Inflammatory macrophage (primary cell): ENCODE measurements at regions not wholly inside any gene's neighbourhood (a gene's known extent, or its start where the extent isn't known, plus 50 kb on each side); places are given as distances from the start of the nearest gene placed in this dataset.
"Not testable (repeated sequence)": the region's sequence is repeated elsewhere in the genome, so short reads cannot be mapped to it uniquely, and the experiment has no call there.

Source experiments
- DNase-seq, 2 donors: peaks; one replicate each; pipeline ENCODE4 v3.0.0-alpha.2; 2020 to 2022

GRCh38 chr6:167662075-167662880, 164.4 kb upstream of the AFDN start:
- no peak for DNase-seq

- DNase-seq = no peak
Measured at GRCh38 chr6:167662881-167663205, 163.9 kb upstream of the AFDN start.

DNA sequence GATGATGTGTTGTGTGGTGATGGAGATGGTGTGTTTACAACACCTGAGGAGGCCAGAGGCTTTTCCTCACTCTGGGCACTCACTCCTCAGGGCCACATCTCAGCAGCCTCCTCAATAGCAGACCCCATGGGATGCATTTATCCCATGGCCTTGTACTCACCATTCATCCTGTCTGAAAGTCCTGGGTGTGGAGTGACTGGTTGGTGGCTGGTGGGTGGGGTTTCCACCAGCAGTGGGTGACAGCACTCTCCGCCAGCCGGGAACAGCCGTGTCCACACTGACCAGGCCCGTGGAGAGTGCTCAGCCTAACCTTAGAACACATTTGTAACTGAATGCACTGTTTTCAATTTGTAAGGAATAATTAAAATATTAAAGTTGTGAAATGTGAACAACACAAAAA, 163.4 kb upstream of the AFDN start:
- no peak for DNase-seq

DNA sequence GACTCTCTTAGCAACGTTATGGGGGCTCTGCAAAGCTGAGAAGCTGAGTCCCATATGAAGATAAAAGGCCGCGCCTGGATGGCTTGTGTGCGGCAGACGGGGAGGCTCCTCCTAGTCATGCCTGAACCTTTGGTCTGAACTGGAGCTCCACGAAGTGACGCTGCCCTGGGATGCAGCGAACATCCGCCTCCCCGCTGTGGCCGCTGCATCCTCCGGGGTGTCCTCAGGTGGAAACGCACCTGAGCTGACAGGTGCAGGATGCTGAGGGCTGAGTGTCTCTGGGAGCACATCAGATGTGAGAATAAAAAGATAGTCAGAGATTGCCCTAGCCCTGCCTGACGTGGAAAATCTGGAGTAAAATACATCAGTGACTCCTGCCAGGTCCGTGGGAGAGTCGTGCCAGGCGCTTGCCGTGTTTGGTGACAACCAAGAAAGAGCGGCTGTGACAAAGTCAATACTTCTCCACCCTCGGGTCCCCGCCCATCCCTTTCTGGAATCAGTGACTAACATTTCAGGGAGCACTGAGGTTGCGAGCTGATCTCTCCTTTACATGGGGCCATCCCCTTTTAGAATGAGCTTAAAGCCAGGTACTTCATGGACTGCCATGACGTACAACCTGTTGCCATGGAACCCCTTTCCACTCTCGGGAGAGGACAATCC, 162.8 kb upstream of the AFDN start:
- no peak for DNase-seq

GRCh38 chr6:167664678-167665660, 161.7 kb upstream of the AFDN start:
- DNase-seq = no peak

GRCh38 chr6:167665698-167666330, 160.9 kb upstream of the AFDN start:
- DNase-seq = no peak

GRCh38 chr6:167666571-167667203, 160.0 kb upstream of the AFDN start:
- DNase-seq = no peak

- DNase-seq = no peak
Measured at GRCh38 chr6:167667204-167668018, 159.3 kb upstream of the AFDN start.

GRCh38 chr6:167668019-167668753, 158.5 kb upstream of the AFDN start:
- no peak for DNase-seq

GRCh38 chr6:167668754-167669552, 157.8 kb upstream of the AFDN start:
- no peak for DNase-seq

DNA sequence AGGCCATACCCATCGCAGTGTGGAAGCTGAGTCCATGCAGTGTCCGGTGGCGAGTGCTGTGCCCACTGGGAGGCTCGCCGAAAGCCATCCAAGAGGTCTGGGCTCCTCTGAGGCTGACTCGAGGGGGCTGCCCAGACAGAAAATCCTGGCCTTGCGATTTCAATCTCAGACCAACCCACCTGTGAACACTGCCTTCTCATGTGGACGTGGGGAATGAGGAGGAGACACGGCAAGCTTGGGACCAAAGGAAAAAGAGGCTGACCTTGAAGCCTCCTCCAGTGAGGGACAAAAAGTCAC, 157.2 kb upstream of the AFDN start:
- no peak for DNase-seq

DNA sequence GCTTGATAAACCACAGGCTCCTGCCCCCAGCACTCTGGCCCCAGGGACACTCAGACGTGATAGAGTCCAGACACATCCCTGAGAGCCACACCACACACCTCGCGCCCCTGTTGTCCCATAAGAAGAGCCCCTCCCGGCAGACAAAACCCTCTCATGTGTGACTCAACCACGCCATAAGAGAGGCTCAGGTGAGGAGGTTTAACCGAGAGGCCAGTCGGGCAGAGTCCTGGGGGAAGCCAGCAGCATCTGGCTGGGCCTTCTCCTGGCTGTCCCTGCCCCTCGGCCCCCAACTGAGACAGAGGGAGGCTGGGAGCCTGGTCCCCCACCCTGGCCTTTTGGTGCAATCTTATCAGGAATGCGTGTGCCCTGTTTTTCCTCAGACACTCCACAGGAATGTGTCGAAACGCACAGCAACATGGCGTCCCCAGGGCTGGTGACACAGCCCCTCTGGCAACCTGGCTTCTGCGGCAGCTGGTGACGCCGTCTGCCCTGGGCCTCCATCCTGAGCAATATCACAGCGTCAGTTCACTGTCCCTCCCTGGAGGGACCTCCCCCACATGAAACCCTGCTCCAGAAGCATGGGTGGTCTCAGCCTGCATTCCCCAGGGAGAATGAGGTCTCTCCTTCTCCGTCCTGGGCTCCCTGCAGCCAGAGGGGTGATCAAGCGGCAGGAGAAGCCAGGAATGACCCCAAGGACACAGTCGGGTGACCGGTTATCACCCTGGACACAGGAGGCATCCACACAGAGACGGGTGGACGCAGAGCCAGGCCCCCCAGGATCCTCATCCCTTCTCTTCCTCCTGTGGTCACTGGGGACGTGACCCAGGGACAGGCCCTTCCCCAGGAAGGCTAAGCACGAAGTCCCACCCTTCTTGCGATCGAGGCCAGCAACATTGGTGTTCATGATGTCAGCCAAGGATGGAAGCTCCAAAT, 156.6 kb upstream of the AFDN start:
- no peak for DNase-seq

- no peak for DNase-seq
Measured at GRCh38 chr6:167670938-167671338, 155.8 kb upstream of the AFDN start.

DNA sequence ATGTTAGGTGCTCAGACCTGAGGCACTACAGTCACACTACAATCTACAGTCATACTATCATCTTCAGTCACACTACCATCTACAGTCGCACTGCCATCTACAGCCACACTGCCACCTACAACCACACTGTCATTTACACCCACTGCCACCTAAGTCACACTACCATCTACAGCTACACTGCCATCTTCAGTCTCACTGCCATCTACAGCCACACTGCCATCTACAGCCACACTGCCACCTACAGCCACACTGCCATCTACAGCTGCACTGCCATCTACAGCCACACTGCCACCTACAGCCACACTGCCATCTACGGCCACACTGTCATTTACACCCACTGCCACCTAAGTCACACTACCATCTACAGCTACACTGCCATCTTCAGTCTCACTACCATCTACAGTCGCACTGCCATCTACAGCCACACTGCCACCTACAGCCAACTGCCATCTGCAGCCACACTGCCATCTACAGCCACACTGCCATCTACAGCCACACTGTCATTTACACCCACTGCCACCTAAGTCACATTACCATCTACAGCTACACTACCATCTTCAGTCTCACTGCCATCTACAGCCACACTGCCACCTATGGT, 155.2 kb upstream of the AFDN start:
- DNase-seq = not testable (repeated sequence)

- no peak for DNase-seq
Measured at GRCh38 chr6:167671977-167672687, 154.6 kb upstream of the AFDN start.

DNA sequence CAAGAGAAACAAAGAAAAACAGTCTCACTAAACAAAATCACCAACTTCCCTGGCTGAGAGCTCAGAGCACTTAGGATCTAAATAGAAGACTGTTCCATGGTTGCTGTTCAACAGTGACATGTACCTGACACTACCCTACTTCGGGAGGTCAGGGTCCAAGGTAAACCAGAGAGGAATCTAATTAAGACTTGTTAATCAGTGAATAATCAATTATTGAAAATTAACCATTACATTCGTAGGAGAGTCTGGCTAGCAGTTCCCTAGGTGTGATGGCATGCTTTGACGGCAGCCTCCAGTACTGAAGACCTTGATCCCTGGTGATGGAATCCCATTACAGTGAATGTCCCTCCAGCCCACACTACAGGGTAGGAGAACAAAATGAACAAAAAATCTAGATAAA, 154.0 kb upstream of the AFDN start:
- DNase-seq = no peak

DNA sequence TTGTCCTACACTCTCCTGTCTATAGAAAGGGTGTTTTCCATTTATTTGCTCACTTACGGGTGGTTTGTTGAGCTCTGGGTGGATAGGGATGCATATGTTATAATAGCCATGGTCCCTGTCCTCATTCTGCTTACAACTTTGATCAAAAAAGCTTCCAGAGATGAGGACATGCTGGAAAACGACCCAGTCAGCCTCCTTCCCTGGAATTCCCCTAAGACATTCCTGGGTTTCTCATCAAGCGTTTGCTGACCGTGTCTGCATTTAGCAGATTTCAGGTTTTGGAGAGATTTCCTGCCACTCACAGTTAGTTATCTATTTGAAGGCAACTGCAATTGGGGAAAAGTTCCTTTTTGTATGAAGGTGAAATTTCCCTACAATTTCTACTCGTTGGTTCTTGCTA, 152.8 kb upstream of the AFDN start:
- no peak for DNase-seq

- DNase-seq = no peak
Measured at GRCh38 chr6:167674486-167674885, 152.2 kb upstream of the AFDN start.
